ENCODE measurements at regions not wholly inside any gene's neighbourhood (a gene's known extent, or its start where the extent isn't known, plus 50 kb on each side); places are given as distances from the start of the nearest gene placed in this dataset.
"Not testable (repeated sequence)": the region's sequence is repeated elsewhere in the genome, so short reads cannot be mapped to it uniquely, and the experiment has no call there.

DNA sequence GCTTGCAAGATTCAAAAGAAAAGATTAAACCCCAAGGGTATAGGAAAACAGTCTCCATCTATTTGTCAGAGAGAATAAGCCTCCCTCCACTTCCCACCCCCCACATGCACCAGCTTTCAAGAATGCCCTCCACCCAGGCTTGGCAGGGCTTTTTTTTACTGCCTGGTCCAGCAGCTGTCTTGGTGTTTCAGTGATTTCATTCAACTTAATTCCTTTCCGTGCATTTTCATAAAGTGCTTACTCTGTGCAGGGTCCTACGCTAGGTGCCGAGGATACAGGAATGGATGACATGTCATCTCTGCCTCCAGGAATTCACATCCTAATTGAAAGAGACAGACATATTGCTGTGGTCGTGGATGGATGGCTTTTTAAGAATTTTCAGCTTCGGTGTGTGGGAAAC lies 117.9 kb downstream of the LRATD1 start:
- ChIA-PET POLR2A (no interaction called here), CTCF (no interaction called here)

- CTCF ChIA-PET = no interaction called here
Measured at GRCh38 chr2:14751581-14751980, 119.1 kb downstream of the LRATD1 start.

DNA sequence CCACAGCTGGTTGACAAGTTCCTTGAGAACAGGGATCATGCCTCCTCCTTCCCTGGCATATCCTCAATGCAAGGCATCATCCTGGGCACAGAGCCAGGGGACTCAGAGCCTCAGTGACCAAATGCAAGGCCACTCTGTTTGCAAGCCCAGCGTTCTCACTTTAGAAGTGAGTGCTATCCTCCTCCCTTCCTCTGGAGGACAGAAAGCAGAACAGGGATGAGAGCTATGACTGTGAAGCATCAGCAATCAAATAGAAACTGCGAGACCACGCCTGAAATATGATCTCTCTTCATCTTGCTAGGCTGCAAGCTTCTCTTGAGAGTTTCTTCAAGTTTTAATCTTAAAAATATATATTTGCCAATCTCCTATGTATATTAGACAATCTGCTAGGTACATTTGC lies 119.8 kb downstream of the LRATD1 start:
- CTCF ChIA-PET = no interaction called here
- POLR2A ChIA-PET = no interaction called here

More at GRCh38 chr2:14751581-14751980, 119.1 kb downstream of the LRATD1 start:
- POLR2A ChIA-PET = no interaction called here

GRCh38 chr2:14756122-14756541 lies 123.6 kb downstream of the LRATD1 start:
- ChIA-PET CTCF (no interaction called here), POLR2A (no interaction called here)

DNA sequence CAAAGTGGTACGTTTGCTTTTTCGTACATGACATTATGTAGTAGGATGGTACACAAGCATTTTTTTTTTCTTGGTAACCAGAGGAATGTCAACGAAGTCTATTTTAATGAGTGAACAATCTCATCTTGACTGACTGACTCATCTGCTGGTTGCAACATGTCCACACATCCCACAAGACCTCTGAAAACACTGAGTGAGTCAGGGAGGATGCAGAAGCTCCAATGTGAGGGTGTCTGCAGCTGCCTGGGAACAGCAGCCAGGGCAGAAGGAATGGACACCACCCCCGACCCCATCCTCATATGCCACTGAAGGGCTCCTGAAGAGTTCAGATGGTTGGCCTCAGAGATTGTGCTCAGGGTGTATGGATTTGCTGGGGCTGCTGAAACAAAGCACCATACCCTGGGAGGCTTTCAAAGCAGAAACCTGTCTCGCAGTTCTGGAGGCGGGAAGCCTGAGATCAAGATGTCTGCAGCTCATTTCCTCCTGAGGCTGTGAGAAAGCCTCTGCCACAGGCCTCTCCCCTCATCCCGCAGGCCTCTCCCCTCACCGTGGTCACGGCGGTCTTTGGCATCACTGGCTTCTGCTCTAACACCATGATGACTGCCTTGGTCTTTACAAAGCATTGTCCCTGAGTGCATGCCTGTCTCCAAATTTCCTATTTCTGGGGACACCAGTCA lies 124.6 kb downstream of the LRATD1 start:
- POLR2A ChIA-PET = no interaction called here
- CTCF ChIA-PET = no interaction called here

DNA sequence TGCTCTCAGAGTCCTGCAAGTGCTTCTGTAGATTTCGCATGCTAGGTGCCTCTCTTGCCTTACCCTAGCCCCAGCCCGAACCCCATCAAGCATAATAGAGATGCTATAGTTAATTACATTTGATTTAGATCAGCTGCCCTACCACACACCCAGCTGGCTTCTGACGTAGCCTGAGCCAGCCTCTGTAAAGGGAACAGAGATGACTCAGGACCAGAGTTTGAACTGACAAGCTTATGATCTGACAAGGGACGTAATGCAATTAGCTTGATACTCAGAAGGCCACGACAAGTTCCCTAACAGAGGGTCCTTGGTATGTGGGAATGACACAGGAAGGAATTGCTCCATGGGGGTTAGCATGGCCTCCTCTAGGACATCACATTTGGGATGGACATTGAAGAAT lies 126.6 kb downstream of the LRATD1 start:
- CTCF ChIA-PET = no interaction called here
- POLR2A ChIA-PET = no interaction called here

- ChIA-PET CTCF (no interaction called here), POLR2A (no interaction called here)
Measured at GRCh38 chr2:14760169-14760568, 127.7 kb downstream of the LRATD1 start.

DNA sequence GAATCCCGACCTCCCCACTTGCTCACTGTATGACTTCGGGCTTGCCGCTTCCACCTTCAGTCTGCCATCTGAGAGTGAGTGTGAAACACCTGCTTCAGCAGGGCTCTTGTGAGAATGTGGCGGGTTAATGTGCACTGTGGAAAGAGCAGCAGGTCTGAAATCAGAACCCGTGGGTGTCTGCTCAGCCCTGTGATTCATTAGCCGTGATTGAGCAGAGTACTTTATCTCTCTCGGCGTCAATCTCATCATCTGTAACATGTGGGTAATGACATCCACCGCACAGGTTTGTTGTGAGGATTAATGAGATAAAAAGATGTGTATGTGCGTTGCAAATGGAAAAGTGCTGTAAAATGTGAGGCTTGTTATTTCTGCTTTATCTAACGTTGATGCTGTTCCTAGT lies 128.6 kb downstream of the LRATD1 start:
- CTCF ChIA-PET = no interaction called here
- POLR2A ChIA-PET = no interaction called here

DNA sequence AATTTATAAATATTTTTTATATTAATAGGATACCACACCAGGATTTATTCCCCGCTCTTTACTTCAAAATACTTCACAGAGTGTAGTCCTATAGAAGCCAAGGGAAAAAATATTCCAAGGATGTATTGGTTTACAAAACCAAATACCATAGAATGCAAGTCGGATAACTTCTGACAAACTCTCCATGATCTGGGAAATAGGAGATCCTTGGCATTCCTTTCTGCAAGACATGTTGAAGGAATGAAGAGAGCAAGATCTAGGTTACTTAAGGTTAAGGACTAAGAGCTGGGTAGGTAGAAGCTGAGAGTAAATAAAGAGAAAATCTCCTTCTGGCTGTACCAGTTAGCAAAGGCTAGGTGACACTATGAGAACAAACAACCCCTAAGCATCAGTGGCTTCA lies 141.2 kb downstream of the LRATD1 start:
- ChIA-PET CTCF (no interaction called here), POLR2A (no interaction called here)

DNA sequence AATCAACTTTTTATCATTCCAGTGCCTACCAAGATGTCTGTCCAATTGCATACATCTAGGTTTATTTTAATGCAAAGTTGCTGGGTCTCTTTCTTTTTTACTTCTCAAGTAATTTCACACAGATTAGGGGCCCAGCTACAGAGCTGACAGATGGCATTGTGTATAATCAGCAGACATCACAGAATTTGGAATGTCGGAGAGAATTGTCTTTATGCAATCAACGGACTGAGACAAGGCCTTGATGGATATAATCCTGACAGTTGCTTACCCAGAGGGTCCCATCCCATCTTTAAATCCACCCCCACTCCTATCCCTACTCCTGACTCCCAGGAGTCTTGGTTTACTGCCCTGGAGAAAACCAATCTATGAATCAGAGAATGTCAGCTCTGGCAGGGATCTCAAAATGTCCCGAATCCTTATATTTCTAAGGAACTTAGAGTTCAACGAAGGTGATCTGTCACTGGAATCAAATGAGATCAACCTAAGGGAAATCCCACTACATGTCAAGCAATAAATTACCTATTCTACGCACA lies 142.0 kb downstream of the LRATD1 start:
- ChIA-PET CTCF (no interaction called here), POLR2A (no interaction called here)

DNA sequence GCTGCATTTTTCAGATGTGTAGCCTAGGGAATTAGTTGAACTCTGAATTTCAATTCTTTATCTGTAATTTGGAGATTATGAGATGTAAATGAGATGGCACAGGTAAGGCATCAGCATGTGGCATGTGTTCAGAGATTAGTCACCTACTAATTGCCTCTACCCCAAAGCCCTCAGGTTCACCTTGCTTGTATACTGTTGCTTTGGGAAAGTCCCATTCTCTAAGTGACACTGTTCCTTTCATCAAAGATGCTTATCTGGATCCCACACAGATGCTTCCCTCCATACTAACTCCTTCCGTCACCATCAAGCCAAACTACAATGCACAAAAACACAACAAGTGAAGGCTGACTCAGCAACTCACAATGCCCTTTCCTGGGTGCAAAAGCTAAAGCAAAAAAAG lies 143.7 kb downstream of the LRATD1 start:
- POLR2A ChIA-PET = no interaction called here
- CTCF ChIA-PET = no interaction called here

DNA sequence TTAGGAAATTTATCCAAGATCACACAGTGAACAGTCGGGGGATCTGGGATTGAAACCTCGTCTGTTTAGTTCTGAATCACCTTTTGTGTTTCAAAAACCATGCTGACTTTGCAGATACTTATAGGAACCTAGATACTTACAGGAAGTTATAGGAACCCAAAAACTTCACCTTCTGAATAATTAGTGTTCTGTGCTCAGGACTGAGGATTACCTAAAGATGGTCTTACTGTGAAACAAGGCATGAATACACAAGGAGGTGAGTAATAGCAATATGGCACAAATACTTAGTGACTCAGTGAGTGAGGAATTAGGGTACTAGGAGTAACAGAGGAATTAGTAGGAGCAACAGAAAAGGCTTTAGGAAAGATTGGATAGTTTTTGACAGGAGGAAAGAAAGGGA lies 145.5 kb downstream of the LRATD1 start:
- CTCF ChIA-PET = no interaction called here
- POLR2A ChIA-PET = no interaction called here

GRCh38 chr2:14779252-14779651 lies 146.7 kb downstream of the LRATD1 start:
- POLR2A ChIA-PET = no interaction called here
- CTCF ChIA-PET = no interaction called here

DNA sequence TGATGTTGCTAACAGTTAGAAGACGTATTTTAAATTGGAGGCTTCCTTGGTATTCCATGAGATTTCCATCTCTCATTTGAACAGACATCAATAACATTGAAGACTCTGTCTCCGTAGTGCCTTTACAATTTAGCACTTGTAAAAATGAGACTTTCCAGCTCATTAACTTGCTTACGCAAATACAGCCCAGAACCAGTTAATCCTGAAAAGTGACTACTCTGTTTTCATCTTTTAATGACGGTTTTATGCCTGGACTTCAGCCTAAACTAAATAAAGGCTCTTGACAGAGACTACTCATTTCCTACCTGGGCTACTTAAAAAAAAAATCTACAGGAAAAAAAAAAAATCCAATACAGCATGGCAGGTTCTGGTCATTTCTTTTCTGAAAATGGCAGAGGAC lies 148.6 kb downstream of the LRATD1 start:
- ChIA-PET POLR2A (no interaction called here), CTCF (no interaction called here)

DNA sequence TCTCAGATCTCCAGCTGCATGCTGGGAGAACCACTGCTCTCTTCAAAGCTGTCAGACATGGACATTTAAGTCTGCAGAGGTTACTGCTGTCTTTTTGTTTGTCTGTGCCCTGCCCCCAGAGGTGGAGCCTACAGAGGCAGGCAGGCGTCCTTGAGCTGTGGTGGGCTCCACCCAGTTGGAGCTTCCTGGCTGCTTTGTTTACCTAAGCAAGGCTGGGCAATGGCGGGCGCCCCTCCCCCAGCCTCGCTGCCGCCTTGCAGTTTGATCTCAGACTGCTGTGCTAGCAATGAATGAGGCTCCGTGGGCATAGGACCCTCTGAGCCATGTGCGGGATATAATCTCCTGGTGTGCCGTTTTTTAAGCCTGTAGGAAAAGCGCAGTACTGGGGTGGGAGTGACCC lies 156.3 kb downstream of the LRATD1 start:
- CTCF ChIA-PET, POLR2A ChIA-PET: not testable (repeated sequence)

DNA sequence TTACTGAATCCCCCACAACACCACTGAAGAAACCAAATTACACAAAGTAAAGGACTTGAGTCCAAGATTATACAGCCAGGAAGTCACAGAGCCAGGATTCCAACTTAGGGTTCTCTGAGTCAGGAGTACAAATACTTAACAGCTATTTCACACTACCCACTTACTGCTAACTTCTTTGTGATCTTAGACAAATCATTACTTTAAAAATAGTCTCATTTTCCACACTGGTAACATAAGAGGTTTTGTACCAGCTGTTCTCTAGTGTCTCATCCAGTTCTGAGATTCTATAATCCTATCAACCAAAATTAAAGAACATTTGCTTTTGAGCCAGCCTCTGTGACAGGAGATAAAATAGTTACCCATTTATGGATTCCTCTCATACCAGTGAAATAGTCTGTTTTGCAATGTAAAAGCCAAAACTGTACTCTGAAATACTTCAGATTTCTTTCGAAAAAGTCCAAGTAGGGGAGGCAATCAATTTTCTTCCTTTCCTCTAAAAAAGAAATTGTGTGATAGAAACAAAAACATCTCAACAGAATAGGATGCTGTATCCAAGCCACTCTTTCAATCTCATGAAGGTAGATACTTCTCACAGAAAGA lies 157.6 kb downstream of the LRATD1 start:
- ChIA-PET CTCF (no interaction called here), POLR2A (no interaction called here)

GRCh38 chr2:14803994-14804393 lies 171.5 kb downstream of the LRATD1 start:
- ChIA-PET POLR2A (no interaction called here), CTCF (no interaction called here)

GRCh38 chr2:14804902-14805301 lies 172.4 kb downstream of the LRATD1 start:
- ChIA-PET POLR2A (no interaction called here), CTCF (no interaction called here)

DNA sequence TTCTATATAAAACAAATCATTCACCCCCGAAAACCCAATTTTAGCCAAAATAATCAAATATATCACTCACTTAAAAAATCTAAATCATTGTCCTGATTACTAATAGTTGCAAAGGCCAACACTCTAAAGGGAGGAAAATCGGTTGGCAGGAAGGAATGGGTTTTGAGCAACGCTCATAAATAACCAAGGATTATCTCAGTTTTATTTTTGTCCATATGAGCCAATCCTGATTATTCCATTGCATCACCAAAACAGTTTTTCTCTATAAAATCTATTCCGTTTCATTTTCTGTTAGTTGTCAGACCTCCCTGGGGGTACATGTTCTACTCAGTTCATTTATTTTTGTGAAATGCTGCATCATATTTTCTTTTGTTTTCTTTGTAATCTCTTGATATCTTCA lies 174.1 kb downstream of the LRATD1 start:
- ChIA-PET CTCF (no interaction called here), POLR2A (no interaction called here)

GRCh38 chr2:14815201-14815600 lies 182.7 kb downstream of the LRATD1 start:
- POLR2A ChIA-PET = no interaction called here
- CTCF ChIA-PET = no interaction called here

DNA sequence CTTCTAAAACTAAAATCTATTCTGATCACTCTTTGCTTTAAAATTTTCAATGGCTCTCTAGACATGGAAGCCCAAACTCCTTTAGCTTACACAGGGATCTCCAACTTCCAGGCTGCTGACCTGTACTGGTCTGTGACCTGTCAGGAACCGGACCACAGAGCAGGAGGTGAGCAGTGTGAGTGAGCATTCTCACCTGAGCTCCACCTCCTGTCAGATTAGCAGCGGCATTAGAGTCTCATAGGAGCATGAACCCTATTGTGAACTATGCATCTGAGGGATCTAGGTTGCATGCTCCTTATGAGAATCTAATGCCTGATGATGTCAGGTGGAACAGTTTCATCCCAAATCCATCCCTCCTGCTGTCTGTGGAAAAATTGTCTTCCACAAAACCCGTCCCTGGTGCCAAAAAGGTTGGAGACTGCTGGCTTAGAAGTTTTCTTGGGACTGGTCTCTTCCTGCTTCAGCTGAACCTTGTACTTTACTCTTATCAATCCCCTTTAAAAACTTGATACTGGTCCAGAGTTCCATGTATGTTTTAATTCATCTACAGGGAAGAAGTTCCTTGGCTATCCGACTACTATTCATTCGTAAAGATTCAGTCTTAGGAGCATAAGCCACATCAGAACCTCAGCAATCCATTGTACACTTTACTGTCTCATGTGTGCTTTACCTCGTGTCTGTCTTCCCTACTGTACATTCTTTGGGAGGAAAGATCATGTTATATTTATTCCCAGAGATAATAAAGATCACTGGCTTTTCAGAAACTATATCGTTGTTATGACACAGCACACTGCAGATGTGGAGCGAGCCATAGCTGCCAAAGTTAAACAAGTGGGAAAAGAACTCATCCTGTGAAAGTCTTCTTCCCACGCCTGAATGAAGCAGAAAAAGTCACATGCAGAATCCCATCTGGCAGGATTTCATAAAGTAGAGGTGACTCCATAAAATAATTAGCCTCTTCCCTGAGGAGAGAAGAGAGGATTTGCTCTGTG lies 183.8 kb downstream of the LRATD1 start:
- ChIA-PET CTCF (no interaction called here), POLR2A (no interaction called here)
